Upper lobe of left lung (tissue), 6 donors: ENCODE measurements at regions not wholly inside any gene's neighbourhood (a gene's known extent, or its start where the extent isn't known, plus 50 kb on each side); places are given as distances from the start of the nearest gene placed in this dataset.
A peak's percentile ranks its signal among the peaks of the same experiment; 100 is the strongest.
"Not testable (repeated sequence)": the region's sequence is repeated elsewhere in the genome, so short reads cannot be mapped to it uniquely, and the experiment has no call there.

ENCODE experiments used
- ATAC-seq, 2 donors: fragments of 200-7000 bp; cut with Tn5 transposase; one replicate each; pipeline ENCODE4 v1.9.1; 2022; ENCODE audit warnings: mild to moderate bottlenecking in 2 of 2, moderate library complexity in 2 of 2; ENCODE audit not compliant: low FRiP score in 2 of 2
- DNase-seq, 2 donors: peaks; one replicate each; pipeline ENCODE4 v3.0.0-alpha.2; 2019 to 2020
- H3K27ac ChIP-seq, 4 donors: fragments of 200-600 bp; sonication (generic); one replicate each; pipeline ENCODE4 v1.5.1; 2016 to 2019
- H3K27me3 ChIP-seq, 4 donors: fragments of 200-600 bp; sonication (generic); one replicate each; pipeline ENCODE4 v1.5.1; 2017 to 2019
- H3K36me3 ChIP-seq, 4 donors: fragments of 200-600 bp; sonication (generic); one replicate each; pipeline ENCODE4 v1.5.1; 2016 to 2019
- H3K4me1 ChIP-seq, 4 donors: fragments of 200-600 bp; sonication (generic); one replicate each; pipeline ENCODE4 v1.5.1; 2018 to 2019
- H3K4me3 ChIP-seq, 4 donors: fragments of 200-600 bp; sonication (generic); one replicate each; pipeline ENCODE4 v1.5.1; 2017 to 2019; ENCODE audit warnings: mild to moderate bottlenecking in 2 of 4, moderate library complexity in 1 of 4
- H3K9me3 ChIP-seq, 4 donors: fragments of 200-600 bp; sonication (generic); one replicate each; pipeline ENCODE4 v1.5.1; 2018 to 2019
- WGBS, 2 donors: methylation state at CpG; one replicate each; pipeline ENCODE4 v1.1.5; 2017 to 2018; 5-methylcytosine and 5-hydroxymethylcytosine counted together
- TF ChIP-seq, protein P1 (sequence below), 6 experiments: fragments of 450-650 bp in 4 of 6; fragments of 200-600 bp in 2 of 6; sonication (generic) in 2 of 6; IDR thresholded peaks; one replicate each; pipeline ENCODE4 v1.5.1; 2016 to 2019; ENCODE audit warnings: antibody characterized with exemption in 6 of 6
- donor health status: DM: no; HTN: no; CAD: no; lungs with moderate emphysema.
- donor health status: DM: no; HTN: yes; CAD: no; lungs with severe emphysema.

- H3K36me3 ChIP-seq, H3K27ac ChIP-seq, ATAC-seq, H3K4me1 ChIP-seq, H3K27me3 ChIP-seq, DNase-seq, H3K9me3 ChIP-seq, H3K4me3 ChIP-seq: not testable (repeated sequence)
- no CpG with 5 or more reads among the region's 4 CpGs for whole genome bisulfite sequencing, 2 donors
These were observed 1197.2 kb downstream of the RPIA start for GRCh38 chr2:89888693-89889092.

GRCh38 chr2:89890185-89890773 is 1198.8 kb downstream of the RPIA start:
- not testable (repeated sequence) for DNase-seq, H3K4me1 ChIP-seq, H3K9me3 ChIP-seq, H3K4me3 ChIP-seq, H3K36me3 ChIP-seq, ATAC-seq, H3K27ac ChIP-seq, H3K27me3 ChIP-seq
- no CpG with 5 or more reads among the region's 7 CpGs for WGBS, 2 donors

GRCh38 chr2:89894988-89895387 is 1203.5 kb downstream of the RPIA start:
- H3K4me3 ChIP-seq, DNase-seq, ATAC-seq, H3K27ac ChIP-seq, H3K36me3 ChIP-seq, H3K27me3 ChIP-seq, H3K4me1 ChIP-seq, H3K9me3 ChIP-seq: not testable (repeated sequence)
- WGBS, 2 donors = no CpG with 5 or more reads among the region's 4 CpGs

DNA sequence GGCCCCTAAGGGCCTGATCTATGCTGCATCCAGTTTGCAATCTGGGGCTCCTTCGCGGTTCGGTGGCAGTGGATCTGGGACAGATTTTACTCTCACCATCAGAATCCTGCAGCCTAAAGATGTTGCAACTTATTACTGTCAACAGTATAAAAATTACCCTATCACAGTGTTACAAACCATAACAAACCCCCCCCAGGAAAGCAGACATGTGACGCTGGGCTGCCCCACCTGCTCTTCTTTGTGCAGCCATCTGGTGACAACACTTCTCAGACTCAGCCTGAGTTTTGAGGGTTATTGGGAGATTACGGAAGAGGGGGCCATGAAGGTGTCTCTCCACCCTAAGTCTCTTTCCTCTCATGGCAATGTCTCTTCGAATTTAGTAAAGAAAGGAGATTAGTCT is 1204.2 kb downstream of the RPIA start:
- H3K9me3 ChIP-seq, ATAC-seq, H3K27ac ChIP-seq, H3K4me1 ChIP-seq, H3K36me3 ChIP-seq, DNase-seq, H3K27me3 ChIP-seq, H3K4me3 ChIP-seq: not testable (repeated sequence)
- WGBS, 2 donors = no CpG with 5 or more reads among the region's 6 CpGs

- H3K9me3 ChIP-seq, H3K27ac ChIP-seq, ATAC-seq, H3K36me3 ChIP-seq, H3K4me1 ChIP-seq, H3K27me3 ChIP-seq, DNase-seq, H3K4me3 ChIP-seq: not testable (repeated sequence)
- WGBS, 2 donors = 53 to 58% methylated on average over 2 of the region's 2 CpGs
These were observed 1235.5 kb downstream of the RPIA start for GRCh38 chr2:89927018-89927417.

DNA sequence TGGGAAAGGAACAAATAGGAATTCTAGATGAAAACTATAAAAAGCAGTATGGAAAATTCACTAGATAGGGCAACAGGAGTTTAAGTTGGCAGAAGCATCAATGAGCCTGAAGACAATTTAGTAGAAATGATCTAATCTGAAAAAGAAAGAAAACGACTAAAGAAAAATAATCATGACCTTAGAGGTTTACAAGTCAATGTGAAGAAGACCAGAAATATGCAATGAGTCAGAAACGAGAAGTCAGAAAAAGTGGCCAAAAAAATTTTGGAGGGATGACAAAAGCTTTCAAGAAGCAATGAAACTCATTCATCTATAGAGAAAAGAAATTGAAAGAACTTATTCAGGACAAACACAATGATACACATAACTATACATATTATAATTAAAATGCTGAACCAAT is 1244.0 kb downstream of the RPIA start:
- not testable (repeated sequence) for H3K27me3 ChIP-seq, H3K36me3 ChIP-seq, H3K4me1 ChIP-seq, H3K9me3 ChIP-seq, DNase-seq, H3K4me3 ChIP-seq, H3K27ac ChIP-seq
- WGBS, 2 donors = 44 to 54% methylated on average over 2 of the region's 2 CpGs
- ATAC-seq = peak in 1 of 2 donors; percentile 47

DNA sequence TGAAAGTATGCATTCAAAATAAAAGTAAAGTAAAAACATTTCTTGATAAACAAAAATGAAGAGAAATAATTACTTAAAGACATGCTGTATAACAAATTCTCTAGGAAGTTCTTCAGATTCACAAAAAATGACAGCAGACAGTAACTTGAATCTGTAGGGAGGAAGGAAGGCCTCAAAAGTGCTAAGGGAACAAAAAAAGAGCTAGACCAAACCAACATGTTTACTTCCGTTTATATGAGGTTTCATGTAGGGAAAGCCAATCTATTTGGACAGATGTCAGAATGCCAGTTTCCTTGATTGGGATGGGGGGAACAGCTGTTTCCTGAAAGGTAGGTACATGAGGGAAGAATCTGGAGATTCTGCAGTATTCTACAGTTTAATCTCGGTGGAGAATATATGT is 1244.5 kb downstream of the RPIA start:
- H3K4me1 ChIP-seq, H3K27ac ChIP-seq, H3K27me3 ChIP-seq, H3K9me3 ChIP-seq, ATAC-seq, H3K36me3 ChIP-seq, H3K4me3 ChIP-seq, DNase-seq: not testable (repeated sequence)
- WGBS, 2 donors = 48 to 56% methylated on average over 2 of the region's 2 CpGs

- not testable (repeated sequence) for H3K4me3 ChIP-seq, H3K27ac ChIP-seq
These were observed 1245.1 kb downstream of the RPIA start for GRCh38 chr2:89936559-89936958.

DNA sequence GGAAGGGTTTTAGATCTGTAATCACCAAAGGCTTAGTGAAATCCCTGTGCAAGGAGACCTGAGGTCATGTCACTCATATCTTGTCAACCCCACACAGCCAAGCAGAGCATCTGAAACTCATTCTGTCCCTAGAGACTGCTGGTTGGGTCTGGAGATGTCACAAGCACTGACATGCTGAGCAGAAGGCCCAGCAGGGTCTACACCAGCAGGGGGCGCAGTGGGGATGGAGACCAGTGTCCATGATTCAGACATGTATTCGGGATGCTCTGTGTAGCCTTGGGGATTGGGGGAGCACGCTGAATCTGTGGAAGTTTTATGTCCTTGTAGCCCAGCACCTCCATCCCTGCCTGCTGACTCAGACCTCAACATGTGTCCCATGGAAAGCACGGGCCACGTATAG is 1247.3 kb downstream of the RPIA start:
- H3K4me3 ChIP-seq, DNase-seq, H3K4me1 ChIP-seq, H3K27ac ChIP-seq, H3K9me3 ChIP-seq, H3K27me3 ChIP-seq, H3K36me3 ChIP-seq: not testable (repeated sequence)
- ATAC-seq = peak; percentile 47 to 52
- TF ChIP-seq, protein P1, sequence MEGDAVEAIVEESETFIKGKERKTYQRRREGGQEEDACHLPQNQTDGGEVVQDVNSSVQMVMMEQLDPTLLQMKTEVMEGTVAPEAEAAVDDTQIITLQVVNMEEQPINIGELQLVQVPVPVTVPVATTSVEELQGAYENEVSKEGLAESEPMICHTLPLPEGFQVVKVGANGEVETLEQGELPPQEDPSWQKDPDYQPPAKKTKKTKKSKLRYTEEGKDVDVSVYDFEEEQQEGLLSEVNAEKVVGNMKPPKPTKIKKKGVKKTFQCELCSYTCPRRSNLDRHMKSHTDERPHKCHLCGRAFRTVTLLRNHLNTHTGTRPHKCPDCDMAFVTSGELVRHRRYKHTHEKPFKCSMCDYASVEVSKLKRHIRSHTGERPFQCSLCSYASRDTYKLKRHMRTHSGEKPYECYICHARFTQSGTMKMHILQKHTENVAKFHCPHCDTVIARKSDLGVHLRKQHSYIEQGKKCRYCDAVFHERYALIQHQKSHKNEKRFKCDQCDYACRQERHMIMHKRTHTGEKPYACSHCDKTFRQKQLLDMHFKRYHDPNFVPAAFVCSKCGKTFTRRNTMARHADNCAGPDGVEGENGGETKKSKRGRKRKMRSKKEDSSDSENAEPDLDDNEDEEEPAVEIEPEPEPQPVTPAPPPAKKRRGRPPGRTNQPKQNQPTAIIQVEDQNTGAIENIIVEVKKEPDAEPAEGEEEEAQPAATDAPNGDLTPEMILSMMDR (IDR thresholded peaks at IDR 0.05) = peak in 1 of 6 experiments; percentile 20
- WGBS, 2 donors = 32 to 47% methylated on average over 3 to 5 of the region's 5 CpGs

More at GRCh38 chr2:89936559-89936958, 1245.1 kb downstream of the RPIA start:
- H3K36me3 ChIP-seq, H3K4me1 ChIP-seq, ATAC-seq, H3K27me3 ChIP-seq, H3K9me3 ChIP-seq, DNase-seq: not testable (repeated sequence)

- 60% methylated on average over 1 of the region's 6 CpGs for WGBS, 2 donors
- not testable (repeated sequence) for DNase-seq, H3K36me3 ChIP-seq, H3K4me3 ChIP-seq, H3K9me3 ChIP-seq, H3K27ac ChIP-seq, H3K4me1 ChIP-seq, H3K27me3 ChIP-seq
- ATAC-seq = peak in 1 of 2 donors; percentile 66
These were observed 1252.8 kb downstream of the RPIA start for GRCh38 chr2:89944267-89944666.

DNA sequence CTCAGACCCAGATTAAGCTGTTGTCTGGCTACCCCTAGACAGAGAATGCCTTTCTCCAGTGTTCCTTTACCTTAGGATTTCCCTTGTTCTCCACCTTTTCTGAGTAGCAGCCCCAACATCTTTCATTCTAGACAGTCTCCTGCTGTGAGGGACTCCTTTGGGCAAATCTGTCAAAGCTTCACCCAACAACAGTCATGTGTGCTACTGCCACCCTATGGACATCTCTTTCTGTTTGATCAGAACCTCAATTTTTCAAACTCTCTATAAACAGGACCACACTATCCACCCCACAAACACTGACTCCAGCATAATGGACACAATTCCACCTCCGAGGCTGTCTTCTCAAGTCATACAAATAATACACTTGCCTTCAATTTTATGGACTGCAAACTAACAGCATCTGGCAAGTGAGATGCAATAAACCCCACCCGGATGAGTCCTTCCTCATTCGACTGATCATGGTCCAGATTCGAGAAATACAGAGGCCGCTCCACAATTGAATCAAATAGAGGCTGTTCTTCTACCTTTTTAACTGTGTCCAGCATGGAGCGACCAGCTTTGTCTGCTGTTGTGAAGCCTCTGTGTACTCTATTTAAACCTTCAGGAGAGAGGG is 1253.6 kb downstream of the RPIA start:
- not testable (repeated sequence) for H3K9me3 ChIP-seq, H3K27me3 ChIP-seq, H3K36me3 ChIP-seq, H3K4me1 ChIP-seq, DNase-seq, H3K27ac ChIP-seq, H3K4me3 ChIP-seq, ATAC-seq
- WGBS, 2 donors = no CpG with 5 or more reads among the region's 6 CpGs

DNA sequence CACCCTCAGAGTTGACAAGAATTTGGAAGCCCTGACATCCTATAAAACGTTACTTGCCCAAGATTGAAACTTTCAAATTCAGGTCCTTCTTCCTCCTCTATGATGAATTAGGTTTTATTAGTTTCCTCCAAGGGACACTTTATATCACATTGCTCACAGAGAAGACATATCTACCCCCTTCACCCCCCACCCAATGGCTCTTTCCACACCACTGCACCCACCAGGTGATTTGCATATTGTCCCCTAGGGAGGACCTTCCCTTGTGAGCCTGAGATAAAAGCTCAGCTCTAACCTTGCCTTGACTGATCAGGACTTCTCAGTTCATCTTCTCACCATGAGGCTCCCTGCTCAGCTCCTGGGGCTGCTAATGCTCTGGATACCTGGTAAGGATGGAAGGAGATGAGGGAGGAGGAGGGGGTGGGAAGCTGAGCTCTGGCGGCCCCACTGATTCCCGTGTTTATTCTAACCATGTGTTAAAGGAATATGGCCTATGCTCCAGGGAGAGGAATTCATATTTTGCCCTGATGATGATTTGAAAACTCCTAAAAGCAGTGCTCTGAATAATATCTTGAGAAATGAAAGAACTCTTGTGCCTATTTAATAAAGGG is 1255.8 kb downstream of the RPIA start:
- H3K9me3 ChIP-seq, H3K36me3 ChIP-seq, H3K4me3 ChIP-seq, H3K27me3 ChIP-seq, ATAC-seq, DNase-seq, H3K27ac ChIP-seq, H3K4me1 ChIP-seq: not testable (repeated sequence)
- WGBS, 2 donors = 48 to 61% methylated on average over 3 of the region's 3 CpGs
